Left lung (tissue), 4 donors: ENCODE measurements at regions not wholly inside any gene's neighbourhood (a gene's known extent, or its start where the extent isn't known, plus 50 kb on each side); places are given as distances from the start of the nearest gene placed in this dataset.

Source experiments
- ATAC-seq: fragments of 200-7000 bp; cut with Tn5 transposase; one replicate; pipeline ENCODE4 v1.9.1; 2020; ENCODE audit warnings: moderate library complexity
- DNase-seq, 4 donors: peaks; one replicate each; pipeline ENCODE4 v3.0.0-alpha.2; 2013 to 2020
- H3K27ac ChIP-seq, 2 donors: fragments of 200-600 bp; sonication (generic) in 1 of 2; one replicate each; pipeline versions ENCODE4 v1.5.0 to v1.8.0; 2020 to 2021
- H3K27me3 ChIP-seq, 2 donors: fragments of 200-600 bp; sonication (generic) in 1 of 2; one replicate each; pipeline versions ENCODE4 v1.5.0 to v1.8.0; 2020 to 2021
- H3K36me3 ChIP-seq, 2 donors: fragments of 200-600 bp; sonication (generic) in 1 of 2; one replicate each; pipeline versions ENCODE4 v1.5.0 to v1.8.0; 2020 to 2021
- H3K4me1 ChIP-seq, 2 donors: fragments of 200-600 bp; one replicate each; pipeline ENCODE4 v1.8.0; 2021
- H3K4me3 ChIP-seq, 2 donors: fragments of 200-600 bp; sonication (generic) in 1 of 2; one replicate each; pipeline versions ENCODE4 v1.5.0 to v1.8.0; 2020 to 2021; ENCODE audit warnings: mild to moderate bottlenecking in 1 of 2
- H3K9me3 ChIP-seq, 2 donors: fragments of 200-600 bp; sonication (generic) in 1 of 2; one replicate each; pipeline versions ENCODE4 v1.5.0 to v1.8.0; 2020 to 2021
- intact Hi-C, 2 donors: fragments of 100-400 bp; cut with DNase I; formaldehyde crosslinking; loops; one replicate each; pipeline versions ENCODE4 v1.11.2 to v1.14.2; 2022
- TF ChIP-seq, protein P1 (sequence below), 2 donors: fragments of 200-600 bp; sonication (generic) in 1 of 2; IDR thresholded peaks; one replicate each; pipeline versions ENCODE4 v1.5.0 to v1.8.0; 2021; ENCODE audit warnings: antibody characterized with exemption in 2 of 2
- donor health status: DM: no; HTN: yes; CAD: no.
- donor health status: DM: no; HTN: no; CAD: no.

DNA sequence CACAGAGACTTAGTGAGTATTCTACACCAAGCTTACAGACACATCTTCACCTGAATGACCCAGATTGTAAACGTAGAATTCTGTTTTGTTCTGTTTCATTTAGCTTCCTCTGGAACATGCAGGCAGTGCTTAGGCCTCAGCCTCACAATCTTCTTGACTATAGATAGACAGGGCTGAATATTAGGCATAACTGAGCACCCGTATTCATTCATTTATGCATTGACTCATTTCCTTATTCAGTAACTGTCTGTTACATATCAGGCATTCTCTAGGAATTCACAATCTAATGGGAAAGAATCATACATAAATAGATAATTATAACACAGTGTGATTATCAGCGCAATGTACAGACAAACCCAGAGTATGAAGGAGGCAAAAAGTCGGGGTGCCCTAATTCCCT lies 124.9 kb upstream of the ETAA1 start:
- H3K9me3 ChIP-seq, result no peaks in the 10 kb centered on the region
- no peak overlapping the region for H3K27ac ChIP-seq
- DNase-seq (no peak), ATAC-seq (no peak)
- no peaks in the 10 kb centered on the region for H3K36me3 ChIP-seq
- TF ChIP-seq, protein P1, sequence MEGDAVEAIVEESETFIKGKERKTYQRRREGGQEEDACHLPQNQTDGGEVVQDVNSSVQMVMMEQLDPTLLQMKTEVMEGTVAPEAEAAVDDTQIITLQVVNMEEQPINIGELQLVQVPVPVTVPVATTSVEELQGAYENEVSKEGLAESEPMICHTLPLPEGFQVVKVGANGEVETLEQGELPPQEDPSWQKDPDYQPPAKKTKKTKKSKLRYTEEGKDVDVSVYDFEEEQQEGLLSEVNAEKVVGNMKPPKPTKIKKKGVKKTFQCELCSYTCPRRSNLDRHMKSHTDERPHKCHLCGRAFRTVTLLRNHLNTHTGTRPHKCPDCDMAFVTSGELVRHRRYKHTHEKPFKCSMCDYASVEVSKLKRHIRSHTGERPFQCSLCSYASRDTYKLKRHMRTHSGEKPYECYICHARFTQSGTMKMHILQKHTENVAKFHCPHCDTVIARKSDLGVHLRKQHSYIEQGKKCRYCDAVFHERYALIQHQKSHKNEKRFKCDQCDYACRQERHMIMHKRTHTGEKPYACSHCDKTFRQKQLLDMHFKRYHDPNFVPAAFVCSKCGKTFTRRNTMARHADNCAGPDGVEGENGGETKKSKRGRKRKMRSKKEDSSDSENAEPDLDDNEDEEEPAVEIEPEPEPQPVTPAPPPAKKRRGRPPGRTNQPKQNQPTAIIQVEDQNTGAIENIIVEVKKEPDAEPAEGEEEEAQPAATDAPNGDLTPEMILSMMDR (IDR thresholded peaks at IDR 0.05), result no peak
- no peaks in the 10 kb centered on the region for H3K27me3 ChIP-seq
- intact Hi-C loops, result no loop called here
- H3K4me3 ChIP-seq, result no peak overlapping the region
- no peaks in the 10 kb centered on the region for H3K4me1 ChIP-seq

DNA sequence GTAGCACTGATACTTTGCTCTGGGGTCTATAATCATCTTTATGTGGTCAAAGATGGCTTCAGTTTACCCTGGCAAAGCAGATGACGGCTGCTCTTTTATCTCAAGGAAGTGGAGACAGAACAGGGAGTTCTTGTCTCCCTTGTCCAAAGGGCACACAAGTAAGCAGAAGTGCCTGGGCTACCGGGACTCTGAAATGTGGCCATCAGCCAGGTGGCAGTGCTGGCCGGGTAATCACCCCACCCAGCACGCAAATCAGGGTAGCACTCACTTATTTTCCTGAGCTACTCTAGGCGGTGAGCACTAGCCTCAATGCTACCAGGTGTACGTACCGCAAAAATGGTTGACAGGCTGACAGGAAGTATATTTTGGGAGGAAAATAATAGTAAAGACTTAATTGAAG lies 119.7 kb upstream of the ETAA1 start:
- Histone ChIP-seq H3K4me3 (no peak overlapping the region), H3K9me3 (no peaks in the 10 kb centered on the region), H3K4me1 (no peaks in the 10 kb centered on the region), H3K36me3 (no peaks in the 10 kb centered on the region), H3K27ac (no peak overlapping the region), H3K27me3 (no peaks in the 10 kb centered on the region)
- intact Hi-C loops, result no loop called here
- ATAC-seq (no peak), DNase-seq (no peak)
- TF ChIP-seq, protein P1 (IDR thresholded peaks at IDR 0.05), result no peak

DNA sequence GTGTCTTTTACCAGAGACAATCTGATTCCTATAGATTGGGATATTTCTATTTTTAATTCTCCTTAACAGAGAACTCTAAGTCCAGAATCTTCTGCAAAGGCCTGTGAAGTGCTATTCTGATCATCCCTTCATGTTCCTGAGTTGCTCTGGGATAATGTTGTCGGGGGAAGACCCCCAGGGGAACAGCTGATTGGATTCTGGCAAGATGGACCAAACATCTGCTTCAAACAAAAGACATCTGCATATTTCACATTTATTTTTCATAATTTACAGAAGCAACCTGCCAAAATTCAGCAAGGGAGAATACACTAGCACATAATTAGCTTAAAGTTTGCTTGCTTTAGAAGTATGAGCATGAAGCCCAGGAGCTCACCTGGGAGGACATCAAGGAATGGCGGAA lies 116.0 kb upstream of the ETAA1 start:
- TF ChIP-seq, protein P1 (IDR thresholded peaks at IDR 0.05), result no peak
- Histone ChIP-seq H3K4me1 (no peaks in the 10 kb centered on the region), H3K27me3 (no peaks in the 10 kb centered on the region), H3K27ac (no peak overlapping the region), H3K9me3 (no peaks in the 10 kb centered on the region), H3K4me3 (no peak overlapping the region), H3K36me3 (no peaks in the 10 kb centered on the region)
- ATAC-seq (no peak), DNase-seq (no peak)
- intact Hi-C loops, result no loop called here

DNA sequence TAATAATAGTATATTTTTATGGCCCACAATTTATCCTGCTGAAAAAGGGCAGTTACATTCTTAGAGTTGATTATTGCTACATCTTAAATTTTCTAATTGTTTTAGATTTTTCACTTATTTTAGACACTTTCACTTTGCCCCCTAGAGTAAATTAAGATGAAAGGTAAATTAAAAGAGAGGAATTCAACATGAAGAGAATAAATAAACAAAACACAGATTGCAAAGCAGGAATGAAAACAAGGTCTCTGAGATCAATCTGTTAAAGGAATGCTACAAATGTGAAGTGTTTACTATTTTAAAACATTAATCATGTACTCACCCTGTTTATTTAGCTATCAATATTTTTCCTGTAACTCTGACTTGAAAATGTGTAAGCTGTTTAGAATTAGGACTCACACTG lies 113.5 kb upstream of the ETAA1 start:
- no peak overlapping the region for H3K27ac ChIP-seq
- TF ChIP-seq, protein P1 (IDR thresholded peaks at IDR 0.05), result no peak
- H3K9me3 ChIP-seq, result no peaks in the 10 kb centered on the region
- peak; percentile 19 for ATAC-seq
- intact Hi-C loops, result no loop called here
- H3K36me3 ChIP-seq, result no peaks in the 10 kb centered on the region
- H3K4me3 ChIP-seq, result no peak overlapping the region
- no peaks in the 10 kb centered on the region for H3K27me3 ChIP-seq
- H3K4me1 ChIP-seq, result no peaks in the 10 kb centered on the region
- DNase-seq, result no peak

DNA sequence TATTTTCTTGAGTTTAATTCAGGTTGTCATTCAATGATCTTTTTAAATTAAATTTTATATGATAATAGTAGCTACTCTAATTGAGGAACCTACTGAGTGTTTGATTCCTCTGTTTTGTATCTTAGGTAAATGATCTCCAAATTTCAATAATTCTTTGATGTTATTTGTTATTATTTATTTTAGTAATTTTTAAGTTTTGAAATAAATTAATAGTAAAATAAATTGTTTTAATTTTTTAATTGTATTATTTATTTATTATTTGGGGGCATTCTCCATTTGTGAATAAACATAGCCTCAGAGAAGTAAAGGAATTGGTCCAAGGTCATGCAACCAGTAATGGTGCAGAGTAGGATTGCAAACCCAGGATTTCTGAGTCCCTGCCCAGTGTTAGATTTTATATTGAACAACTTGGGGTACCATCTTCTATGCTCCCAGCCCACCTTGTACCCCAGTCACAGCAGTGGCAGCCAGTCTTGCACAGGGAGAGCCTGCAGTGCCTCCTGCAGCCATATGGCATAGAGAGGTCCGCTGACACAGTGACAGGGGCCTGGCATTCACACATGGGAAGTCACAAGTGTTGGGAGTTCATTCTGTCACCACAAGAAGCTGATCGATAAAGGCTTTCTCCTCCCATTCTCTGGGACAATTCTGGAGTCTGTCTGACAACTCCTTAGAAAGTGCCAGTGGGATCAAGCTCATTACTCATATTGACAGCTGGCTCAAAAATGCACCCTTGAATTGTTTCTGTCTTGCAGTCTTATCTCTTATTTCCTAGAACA lies 110.0 kb upstream of the ETAA1 start:
- TF ChIP-seq, protein P1 (IDR thresholded peaks at IDR 0.05), result no peak
- intact Hi-C loops, result no loop called here
- no peak overlapping the region for H3K27ac ChIP-seq
- no peaks in the 10 kb centered on the region for H3K36me3 ChIP-seq
- no peaks in the 10 kb centered on the region for H3K4me1 ChIP-seq
- ATAC-seq, result no peak
- DNase-seq, result no peak
- H3K27me3 ChIP-seq, result no peaks in the 10 kb centered on the region
- no peaks in the 10 kb centered on the region for H3K9me3 ChIP-seq
- no peak overlapping the region for H3K4me3 ChIP-seq
